HG02870 (cell line): ENCODE measurements at regions not wholly inside any gene's neighbourhood (a gene's known extent, or its start where the extent isn't known, plus 50 kb on each side); places are given as distances from the start of the nearest gene placed in this dataset.
A peak's percentile ranks its signal among the peaks of the same experiment; 100 is the strongest.

Experiments
- ATAC-seq: cut with Tn5 transposase; IDR thresholded peaks from one replicate; pipeline ENCODE4 v1.9.1; 2021; ENCODE audit warnings: mild to moderate bottlenecking, moderate library complexity; ENCODE audit not compliant: unreplicated experiment

GRCh38 chr1:116231752-116232151 lies 120.6 kb downstream of the MAB21L3 start:
- ATAC-seq = no peak

- ATAC-seq = no peak
Measured at GRCh38 chr1:116232989-116233514, 121.9 kb downstream of the MAB21L3 start.

DNA sequence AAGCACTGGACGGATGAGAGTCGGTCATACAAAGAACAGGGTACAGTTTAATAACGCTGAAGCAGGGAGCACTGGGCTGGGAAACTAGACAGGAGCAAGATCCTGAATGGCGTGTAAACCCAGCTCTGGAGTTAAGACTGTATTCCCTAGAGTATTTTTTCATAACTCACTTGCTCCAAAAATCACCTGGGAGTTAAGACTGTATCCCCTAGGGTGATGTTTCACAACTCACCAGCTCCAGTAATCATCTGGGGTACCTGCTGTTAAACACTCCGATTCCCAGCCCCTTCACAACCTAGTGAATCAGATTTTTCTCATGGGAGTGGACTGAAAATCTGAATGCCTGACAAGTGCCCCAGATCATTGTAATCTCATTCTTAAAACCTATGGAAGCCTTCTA lies 123.2 kb downstream of the MAB21L3 start:
- ATAC-seq = no peak

- no peak for ATAC-seq
Measured at GRCh38 chr1:116239916-116240315, 128.7 kb downstream of the MAB21L3 start.

- no peak for ATAC-seq
Measured at GRCh38 chr1:116242741-116243140, 130.3 kb upstream of the ATP1A1 start.

GRCh38 chr1:116243333-116244054 lies 129.6 kb upstream of the ATP1A1 start:
- ATAC-seq = no peak

DNA sequence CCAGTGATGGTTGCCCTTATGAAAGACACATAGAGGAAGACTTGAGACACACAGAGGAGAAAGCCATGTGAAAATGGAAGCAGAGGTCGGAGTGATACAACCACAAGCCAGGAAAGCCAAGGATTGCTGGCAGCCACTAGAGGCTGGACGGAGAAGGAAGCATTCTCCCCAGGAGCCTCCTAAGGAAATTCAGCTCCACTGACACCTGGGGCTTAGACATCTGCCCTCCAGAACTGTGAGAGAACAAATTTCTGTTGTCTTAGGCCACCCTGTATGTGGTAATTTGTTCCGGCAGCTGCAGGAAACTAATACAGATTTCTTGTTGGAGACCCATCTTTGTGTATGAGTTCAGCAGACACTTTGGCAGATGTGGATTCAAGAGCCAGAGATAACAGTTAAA lies 126.9 kb upstream of the ATP1A1 start:
- no peak for ATAC-seq

DNA sequence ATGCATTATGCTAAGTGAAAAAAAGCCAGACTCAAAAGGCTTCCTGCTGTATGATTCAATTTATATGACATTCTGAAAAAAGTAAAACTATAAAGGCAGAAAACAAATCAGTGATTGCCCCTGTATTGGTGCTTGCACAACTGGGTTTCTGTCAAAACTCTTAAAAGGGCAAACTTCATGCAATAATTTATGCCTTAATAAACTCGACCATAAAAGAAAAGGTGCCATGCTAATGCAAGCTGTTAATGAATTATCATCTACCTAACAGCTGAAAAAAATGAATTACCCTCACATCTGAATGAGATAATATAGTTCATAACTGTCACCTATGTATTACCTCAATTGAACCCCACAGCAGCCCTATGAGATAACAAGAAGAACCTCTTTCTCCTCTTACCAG lies 120.8 kb upstream of the ATP1A1 start:
- no peak for ATAC-seq

GRCh38 chr1:116252785-116253184 lies 120.3 kb upstream of the ATP1A1 start:
- ATAC-seq = no peak

DNA sequence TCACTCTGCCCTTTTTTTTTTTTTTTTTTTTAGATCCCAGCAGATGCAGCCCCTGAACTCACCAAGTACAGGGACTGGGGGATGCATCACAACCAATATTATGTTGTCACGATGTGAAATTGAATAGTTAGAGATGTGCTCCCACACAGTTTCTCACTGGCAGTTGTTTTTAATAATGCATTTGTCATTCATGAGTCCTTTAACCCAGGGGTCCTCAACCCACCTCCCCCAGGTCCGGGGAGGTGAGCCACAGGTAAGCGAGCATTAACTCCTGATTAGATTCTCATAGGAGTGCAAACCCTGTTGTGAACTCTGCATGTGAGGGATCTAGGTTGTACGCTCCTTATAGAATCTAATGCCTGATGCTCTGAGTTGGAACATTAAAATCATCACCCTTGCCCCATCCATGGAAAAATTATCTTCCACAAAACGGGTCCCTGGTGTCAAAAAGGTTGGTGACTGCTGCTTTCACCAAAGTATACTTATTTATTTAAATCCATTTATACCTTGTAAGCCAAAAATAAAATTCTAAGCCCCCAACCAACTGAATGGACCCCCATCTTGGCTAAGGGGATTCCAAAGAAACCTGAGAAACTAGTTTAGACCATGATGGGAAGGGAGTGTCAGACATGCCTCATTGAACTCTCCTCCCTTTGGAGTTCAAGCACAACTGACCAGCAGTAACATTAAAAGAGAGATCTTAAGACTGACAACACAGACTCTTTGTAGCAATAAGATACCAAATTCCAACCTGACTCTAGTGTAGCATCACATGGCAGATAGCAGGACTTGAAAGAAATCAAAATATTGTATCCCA lies 119.3 kb upstream of the ATP1A1 start:
- ATAC-seq = no peak

DNA sequence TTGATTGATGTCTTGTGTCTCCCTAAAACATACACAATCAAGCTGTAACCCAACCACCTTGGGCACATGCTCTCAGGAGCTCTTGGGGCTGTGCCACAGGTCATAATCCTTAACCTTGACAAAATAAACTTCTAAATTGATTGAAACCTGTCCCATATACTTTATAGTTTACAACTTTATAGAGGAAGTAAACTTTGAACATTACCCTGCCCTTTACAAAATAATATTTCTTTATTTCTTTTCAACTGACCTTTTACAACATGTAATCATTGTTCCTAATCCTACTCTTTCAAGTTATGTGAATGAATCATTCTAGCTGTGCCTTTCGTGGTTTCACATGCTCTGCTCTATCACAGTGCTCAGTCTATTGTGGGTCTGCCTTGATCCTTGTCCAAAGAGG lies 118.3 kb upstream of the ATP1A1 start:
- ATAC-seq = no peak

DNA sequence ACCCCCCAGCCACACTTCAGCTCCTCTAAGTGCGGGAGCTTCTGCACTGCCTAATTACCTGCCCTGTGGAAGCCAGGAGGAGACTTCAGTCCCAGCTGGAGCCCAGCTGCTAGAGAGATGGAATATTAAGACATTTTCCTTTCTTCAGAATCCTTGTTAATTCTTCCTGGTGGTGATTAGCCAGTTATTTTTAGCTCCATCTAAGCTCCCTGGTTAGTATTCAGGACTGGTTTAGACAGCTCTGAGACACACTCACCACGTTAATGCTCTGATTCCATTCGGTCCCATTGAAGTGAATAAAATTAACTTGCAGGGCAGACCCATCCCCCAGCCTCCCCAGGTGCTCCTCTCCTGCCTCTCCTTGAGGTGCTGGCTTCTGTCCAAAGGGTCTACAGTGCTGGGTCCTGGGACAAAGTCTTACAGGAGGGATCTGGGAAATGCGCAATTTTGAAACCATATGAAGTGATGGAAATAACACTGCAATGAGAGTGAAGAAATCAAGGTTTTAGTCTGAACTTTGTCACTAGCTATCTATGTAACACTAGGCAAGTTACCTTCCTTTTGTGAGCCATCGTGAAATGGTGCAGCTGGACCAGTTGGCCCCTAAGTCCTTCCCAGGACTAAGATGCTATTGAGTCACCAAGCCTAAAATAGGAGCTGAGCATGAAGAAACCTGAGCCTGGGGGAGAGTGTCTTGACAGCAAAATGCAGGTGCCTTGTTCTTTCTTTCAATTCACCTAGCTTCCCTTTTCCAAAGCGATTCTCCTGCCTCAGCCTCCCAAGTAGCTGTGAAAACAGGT lies 117.4 kb upstream of the ATP1A1 start:
- ATAC-seq = no peak

GRCh38 chr1:116256286-116256649 lies 116.8 kb upstream of the ATP1A1 start:
- ATAC-seq = no peak

DNA sequence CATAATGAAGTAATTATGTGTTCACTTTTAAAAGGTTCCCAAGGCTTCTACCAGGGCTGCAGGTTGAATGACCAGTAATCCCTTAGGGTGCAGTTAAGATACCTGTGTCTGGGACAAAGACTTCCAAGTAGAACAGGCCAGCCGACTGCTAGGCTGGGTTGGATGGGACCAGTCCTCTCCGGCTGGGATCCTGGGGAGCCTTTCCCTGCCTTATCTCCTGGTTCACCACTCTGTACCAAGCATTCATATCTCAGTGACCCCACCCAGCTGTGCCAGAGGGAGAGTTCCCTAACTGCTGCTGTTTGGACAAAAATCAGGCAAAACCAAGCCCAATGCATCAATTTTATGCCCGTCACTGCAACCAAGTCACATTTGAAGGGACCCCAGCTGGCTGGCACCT lies 116.2 kb upstream of the ATP1A1 start:
- no peak for ATAC-seq

DNA sequence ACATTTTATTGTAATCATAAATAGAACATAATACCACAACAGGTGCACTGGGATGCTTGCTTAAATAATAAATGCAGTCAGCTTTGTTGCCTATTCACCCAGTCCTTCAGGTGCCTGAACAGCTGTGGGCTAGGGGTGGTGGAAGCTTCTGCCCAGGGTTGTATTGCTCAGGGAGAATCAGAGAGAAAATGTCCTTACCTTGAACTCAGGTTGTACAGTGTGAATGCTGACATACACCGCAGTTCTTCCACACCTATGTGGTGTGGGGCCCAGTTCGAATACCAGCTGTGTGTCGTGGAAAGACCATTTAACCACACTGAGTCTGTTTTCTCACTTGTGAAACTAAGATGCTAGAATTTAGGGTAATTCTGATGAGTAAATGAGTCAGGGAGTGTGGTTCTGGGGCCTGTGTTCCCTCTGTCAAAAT lies 115.7 kb upstream of the ATP1A1 start:
- peak; percentile 91 for ATAC-seq

DNA sequence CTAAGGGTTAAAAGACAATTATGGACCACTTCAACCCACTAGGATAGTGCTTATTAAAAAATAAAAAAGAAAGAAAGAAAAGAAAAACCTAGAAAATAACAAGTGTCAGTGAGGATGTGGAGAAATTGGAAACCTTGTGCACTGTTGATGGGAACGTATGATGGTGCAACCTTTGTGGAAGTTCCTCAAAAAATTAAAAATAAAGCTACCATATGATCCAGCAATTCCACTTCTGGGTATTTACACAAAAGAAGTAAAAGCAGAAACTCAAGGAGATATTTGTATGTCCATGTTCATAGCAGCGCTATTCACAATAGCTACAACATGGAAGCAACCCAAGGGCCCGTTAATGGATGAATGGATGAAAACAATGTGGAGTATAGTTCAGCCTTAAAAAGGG lies 115.2 kb upstream of the ATP1A1 start:
- no peak for ATAC-seq

DNA sequence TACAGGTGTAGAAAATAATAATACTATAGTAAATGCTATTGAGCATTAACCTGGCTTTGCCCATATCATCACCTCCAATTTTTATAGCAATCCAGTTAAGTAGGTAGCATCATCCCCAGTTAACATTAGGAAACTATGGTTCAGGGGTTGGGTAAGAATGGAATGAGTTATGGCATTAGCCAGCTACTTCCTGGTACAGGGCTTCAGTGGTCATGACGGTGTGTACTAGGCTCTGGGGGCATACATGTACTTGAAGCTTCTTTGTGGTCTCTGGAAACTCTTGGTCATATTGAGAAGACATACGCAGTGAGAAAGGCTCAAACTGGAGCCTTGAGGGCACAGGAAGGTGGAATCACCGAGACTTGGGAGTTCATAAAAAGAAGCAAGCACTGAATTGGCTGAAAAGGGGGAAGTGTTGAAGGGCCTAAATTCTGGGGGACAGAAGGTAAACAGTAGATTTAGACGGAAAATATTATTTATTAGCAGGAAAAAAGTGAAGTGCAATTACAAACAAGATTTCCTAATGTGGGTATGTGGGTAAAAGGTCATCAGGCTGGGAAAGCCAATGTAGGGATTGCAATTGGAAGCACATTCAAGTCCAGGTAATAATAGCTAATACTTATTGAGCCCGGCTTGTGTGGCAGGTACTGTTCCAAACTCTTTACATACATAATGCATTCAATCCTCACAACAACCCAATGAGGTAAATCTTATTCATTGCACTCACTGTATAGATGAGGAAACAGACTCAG lies 114.2 kb upstream of the ATP1A1 start:
- no peak for ATAC-seq

- ATAC-seq = no peak
Measured at GRCh38 chr1:116259663-116260062, 113.4 kb upstream of the ATP1A1 start.

GRCh38 chr1:116260115-116260514 lies 112.9 kb upstream of the ATP1A1 start:
- ATAC-seq = no peak

DNA sequence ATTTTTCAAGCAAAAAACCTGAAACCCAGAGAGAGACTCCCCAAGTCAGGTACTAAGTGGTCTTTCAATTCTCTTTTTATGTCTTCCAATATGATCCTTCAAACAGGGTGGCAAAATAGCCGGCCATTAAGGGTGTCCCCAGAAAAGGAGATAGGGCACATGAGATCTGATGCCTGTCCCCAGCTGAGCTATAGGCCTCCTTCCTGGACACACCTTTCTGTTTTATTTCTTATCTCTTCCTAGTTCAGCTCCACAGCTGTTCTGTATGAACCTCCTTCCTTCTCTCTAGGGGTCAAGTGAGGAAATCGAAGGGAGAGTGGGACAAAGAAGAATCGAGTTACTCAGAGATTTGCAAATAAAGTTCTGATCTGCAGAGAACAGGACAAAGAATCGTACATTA lies 112.4 kb upstream of the ATP1A1 start:
- no peak for ATAC-seq

DNA sequence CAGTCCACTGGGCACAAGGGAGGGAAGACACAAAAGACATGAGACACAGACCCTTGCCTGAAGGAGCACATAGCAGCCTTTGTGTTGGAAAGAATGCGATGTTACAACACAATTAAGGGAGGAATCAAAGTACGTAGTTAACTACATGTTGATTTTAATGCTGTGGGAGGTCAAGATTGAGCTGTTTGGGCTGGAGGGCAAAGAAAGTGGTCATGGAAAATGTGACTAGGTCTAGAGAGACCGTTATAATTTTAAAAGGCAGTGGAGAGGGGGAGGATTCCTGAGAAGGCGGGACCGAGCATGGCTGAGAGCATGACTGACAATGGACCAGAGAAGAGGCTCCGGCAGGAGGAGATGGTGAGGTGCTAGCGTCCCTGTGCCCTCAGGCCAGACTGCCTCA lies 111.8 kb upstream of the ATP1A1 start:
- no peak for ATAC-seq
